Stimulated activated CD8-positive, alpha-beta memory T cell treated with anti-CD3 and anti-CD28 coated beads, Interleukin-7, amount 100 ng/mL, for 4 hours (primary cell): ENCODE measurements at regions not wholly inside any gene's neighbourhood (a gene's known extent, or its start where the extent isn't known, plus 50 kb on each side); places are given as distances from the start of the nearest gene placed in this dataset.
"Not testable (repeated sequence)": the region's sequence is repeated elsewhere in the genome, so short reads cannot be mapped to it uniquely, and the experiment has no call there.

Experiments
- DNase-seq, 2 donors: peaks; one replicate each; pipeline ENCODE4 v3.0.0-alpha.2; 2020; ENCODE audit warnings: low read depth in 2 of 2

- DNase-seq = no peak
Measured at GRCh38 chr22:26769663-26770062, 112.3 kb downstream of the MIAT start.

DNA sequence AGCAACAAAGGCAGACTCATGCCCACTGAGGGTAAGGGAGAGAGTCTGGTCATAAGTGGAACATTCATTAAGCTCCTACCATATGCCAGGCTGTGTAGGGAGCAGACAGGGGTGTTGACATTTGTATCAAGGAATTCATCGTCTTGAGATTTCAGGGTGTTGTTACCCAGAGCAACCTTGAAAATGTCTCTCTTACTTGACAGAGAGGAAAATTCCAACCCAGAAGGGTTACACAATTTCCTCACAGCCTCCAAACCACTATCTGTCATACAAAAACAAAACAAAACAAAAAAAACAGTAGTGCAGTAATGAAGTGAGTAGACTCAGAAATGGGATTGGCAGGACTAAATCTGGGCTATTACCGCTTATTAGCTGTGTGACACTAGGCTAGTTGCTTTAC lies 113.2 kb downstream of the MIAT start:
- no peak for DNase-seq

- DNase-seq = not testable (repeated sequence)
Measured at GRCh38 chr22:26773054-26773453, 115.7 kb downstream of the MIAT start.

DNA sequence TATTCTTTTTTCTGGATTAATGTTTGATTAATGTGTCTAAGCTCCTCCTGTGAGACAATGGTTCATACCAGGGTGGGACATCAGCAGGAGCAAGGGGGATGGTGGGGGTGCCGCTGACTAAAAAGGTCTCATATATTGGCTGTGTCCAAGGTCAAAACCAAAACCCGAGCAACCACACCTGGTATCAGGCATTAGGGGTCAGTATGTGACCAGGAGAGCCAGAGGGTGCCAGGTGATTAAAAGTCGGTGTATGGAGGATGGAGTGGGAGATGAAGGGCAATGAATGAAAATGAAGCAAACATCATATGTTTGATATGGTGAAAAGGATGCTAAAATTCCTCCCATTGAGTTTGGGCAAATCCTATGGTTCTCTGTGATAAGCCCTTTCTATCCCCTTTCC lies 118.0 kb downstream of the MIAT start:
- no peak for DNase-seq

DNA sequence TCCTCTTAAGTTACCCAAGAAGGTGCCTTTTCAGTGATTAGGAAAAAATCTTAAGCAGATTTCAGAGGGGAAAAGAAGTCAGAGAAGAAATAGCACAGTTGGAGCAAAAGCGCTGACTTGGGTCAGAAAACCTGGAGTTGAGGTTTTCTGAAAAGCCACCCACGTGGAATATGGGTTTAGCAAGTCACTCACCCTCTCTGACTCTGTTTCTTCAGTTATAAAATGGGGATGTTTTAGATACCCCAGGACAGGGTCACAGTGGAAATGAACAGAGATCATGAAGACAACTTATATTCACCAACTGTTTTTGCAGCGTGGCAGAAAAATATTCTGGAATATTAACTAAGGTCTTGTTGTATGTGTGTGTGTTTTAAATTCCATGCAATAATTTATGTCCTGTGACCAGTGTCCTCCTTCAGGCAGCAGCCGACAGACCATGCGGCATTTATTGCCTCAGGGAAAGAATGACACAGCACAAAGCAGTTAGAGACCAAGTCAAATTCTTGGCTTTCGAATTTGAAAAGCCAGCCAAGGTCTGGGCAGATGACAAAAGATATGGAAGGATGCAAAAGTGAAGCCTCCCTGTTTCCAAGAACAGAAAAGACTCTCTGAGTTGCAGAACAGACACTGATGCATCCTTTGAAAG lies 119.9 kb downstream of the MIAT start:
- no peak for DNase-seq

DNA sequence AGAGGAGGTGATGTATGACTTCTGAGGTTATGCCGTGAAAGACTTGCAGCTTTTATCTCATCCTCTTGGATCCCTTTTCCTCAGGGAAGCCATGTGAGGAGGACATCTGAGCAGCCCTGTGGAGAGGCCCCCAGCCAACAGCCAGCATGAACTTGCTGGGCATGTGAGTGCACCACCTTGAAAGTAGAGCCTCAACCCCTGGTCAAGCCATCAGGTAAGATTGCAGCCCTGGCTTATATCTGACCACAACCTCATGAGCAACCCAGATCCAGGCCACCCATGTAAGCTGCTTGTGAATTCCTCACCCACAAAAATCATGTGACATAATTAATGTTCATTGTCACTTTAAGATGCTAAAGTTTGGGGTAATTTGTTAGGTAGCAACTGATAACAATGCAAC lies 121.0 kb downstream of the MIAT start:
- DNase-seq = no peak

DNA sequence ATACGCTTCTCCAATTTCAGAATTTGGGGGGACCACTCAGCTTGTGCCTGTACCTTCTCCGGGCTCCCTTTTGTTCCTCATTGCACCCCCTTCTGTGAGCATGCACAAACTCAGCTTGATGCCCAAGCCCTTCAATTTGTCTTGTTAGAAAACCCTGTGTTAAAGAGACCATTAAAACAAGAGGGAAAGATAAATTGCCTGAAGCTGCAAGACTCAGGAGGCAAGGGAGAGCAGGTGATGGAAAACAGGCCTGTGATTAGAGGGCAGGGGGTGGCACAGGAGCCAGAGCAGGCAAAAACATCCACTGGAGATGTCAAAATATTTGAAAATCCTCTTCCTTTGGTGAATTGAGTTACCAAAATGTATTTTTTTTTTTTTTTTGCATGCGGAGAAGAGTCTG lies 121.7 kb downstream of the MIAT start:
- no peak for DNase-seq

- DNase-seq = no peak
Measured at GRCh38 chr22:26779929-26780328, 122.5 kb downstream of the MIAT start.

- no peak for DNase-seq
Measured at GRCh38 chr22:26780521-26780920, 123.1 kb downstream of the MIAT start.

DNA sequence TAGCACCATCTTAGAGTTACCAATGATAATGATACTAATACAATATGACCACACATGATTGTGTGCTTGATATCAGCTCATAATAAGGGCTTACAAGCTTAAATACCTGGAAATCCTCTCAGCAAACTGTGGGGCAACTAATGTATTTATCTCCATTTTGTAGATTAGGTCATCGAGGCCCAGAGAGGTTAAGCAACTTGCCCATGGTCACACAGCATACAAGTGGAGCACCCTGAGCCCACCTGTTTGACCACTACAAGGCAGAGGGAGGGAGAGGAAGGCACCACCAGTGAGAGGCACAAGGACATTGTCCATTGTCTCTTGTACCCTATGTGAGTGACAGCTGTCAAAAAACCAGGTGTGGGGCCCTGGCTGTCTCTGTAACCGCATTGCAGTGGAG lies 123.7 kb downstream of the MIAT start:
- DNase-seq = no peak

- DNase-seq = no peak
Measured at GRCh38 chr22:26781596-26781995, 124.2 kb downstream of the MIAT start.

DNA sequence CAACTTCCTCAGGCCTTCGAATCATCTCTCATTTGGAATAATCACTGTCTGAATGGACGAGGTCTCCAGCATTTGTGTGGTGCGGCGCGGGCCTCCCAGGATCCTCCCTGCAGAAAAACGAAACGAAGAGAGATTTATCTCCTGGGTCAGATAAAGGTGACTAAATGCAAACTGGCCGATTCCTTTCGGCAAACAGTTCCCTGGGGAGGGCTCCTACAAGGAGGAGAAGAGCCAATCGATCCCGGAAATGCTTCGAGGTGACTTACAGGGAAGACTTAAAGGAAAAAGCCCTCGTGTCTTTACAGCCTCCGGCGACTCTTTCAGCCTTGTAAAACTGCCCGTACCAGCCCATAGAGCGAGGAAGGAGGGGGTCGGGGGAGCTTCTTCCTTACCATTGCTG lies 126.5 kb downstream of the MIAT start:
- no peak for DNase-seq

GRCh38 chr22:26784772-26785171 lies 127.4 kb downstream of the MIAT start:
- DNase-seq = no peak

DNA sequence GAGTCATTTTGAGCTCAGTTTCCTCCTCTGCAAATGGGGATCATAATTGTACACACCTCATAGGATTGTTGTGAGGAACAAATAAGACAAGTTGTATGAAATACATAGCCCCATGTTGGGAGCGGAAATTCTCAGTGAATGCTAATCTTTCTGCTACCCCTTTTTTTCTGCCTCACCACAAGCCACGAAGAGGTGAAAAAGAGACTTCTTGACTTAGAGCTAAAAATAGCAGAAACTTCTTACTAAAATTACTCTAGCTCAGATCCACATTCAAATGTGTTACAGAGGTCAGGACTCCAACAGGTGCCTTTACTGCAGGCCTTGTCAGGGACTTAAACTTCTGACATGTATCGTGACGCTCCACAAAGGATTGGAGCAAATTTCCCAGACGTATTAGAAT lies 128.5 kb downstream of the MIAT start:
- DNase-seq = no peak

DNA sequence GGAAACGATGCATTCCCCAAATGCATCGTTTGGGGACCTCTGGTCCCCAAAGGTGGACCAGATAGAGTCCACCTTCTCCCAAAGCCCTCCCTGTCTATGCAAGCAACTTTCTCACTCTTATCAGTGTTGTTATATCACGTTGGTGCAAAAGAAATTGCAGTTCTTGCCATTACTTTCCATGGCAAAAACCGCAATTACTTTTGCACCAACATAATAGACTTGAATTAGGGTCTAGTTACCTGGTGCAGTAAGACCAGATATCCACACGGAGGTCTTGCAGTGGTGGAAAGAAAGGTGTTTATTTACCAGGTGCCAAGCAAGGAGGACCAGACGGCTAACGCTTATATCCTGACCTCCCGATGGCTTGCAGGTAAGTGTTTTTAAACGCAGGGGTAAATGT lies 129.0 kb downstream of the MIAT start:
- no peak for DNase-seq

- no peak for DNase-seq
Measured at GRCh38 chr22:26789951-26790350, 132.6 kb downstream of the MIAT start.

DNA sequence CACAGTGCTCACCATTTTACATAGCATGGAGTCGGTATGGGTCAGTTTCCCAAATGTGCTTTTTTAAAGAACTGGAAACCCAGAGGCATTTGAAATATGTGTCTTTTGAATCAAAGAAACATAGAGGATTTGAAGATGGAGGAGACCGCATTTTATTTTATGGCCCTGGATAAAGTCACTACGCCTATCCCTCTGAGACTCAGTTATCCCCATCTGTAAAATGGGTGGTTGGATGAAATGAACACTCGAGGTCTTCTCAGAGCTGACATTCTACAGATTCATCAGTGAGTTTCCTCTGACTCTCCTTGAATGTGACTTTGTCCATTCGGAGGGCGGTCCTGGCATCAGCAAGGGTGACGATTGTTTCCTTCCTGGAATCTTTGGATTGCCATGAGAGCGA lies 135.1 kb downstream of the MIAT start:
- no peak for DNase-seq

- DNase-seq = no peak
Measured at GRCh38 chr22:26796785-26797184, 139.4 kb downstream of the MIAT start.

DNA sequence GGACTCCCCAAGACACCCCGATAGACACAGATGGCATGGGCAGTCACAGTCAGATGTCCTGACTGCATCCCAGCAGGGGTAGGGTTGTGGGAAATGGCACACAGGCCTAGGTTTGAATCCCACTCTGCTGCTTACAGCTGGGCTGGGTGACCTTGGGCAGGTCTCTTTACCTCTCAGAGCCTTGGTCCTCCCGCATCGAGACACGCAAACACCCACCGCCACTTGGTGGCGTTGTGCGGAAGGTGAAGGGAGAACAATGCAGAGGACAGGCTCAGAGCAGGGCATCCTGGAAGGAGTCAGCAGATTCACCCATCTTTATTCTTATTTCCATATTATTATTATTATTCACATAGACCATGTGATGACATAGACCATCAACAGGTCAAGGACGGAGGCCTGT lies 140.5 kb downstream of the MIAT start:
- DNase-seq = no peak

- no peak for DNase-seq
Measured at GRCh38 chr22:26798462-26799065, 141.2 kb downstream of the MIAT start.

DNA sequence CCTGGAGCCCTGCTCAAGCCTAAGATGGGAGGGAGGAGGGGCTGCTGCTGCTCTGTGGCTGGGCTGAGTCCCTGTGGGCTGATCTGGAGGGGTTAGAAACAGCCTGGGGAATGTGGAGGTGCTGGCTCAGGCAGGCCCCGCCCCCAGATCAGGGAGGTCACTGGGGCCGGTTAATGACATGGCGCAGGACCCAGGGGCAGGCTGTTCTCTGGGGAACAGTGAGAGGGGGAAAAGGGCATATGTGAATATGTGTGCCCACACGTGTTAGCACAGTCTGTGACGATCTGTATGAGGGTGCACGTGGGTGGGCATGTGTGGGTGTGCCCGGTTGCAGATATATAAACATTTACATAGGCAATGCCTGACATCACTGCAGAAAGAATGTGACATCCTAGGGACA lies 143.5 kb downstream of the MIAT start:
- DNase-seq = no peak

- no peak for DNase-seq
Measured at GRCh38 chr22:26801449-26801848, 144.1 kb downstream of the MIAT start.

- DNase-seq = no peak
Measured at GRCh38 chr22:26804315-26804714, 146.9 kb downstream of the MIAT start.

GRCh38 chr22:26804911-26805539 lies 147.6 kb downstream of the MIAT start:
- no peak for DNase-seq
